Adrenal gland (tissue), 9 donors: ENCODE measurements at regions not wholly inside any gene's neighbourhood (a gene's known extent, or its start where the extent isn't known, plus 50 kb on each side); places are given as distances from the start of the nearest gene placed in this dataset.
"Not testable (repeated sequence)": the region's sequence is repeated elsewhere in the genome, so short reads cannot be mapped to it uniquely, and the experiment has no call there.

Experiments
- DNase-seq, 7 donors: peaks; one replicate each; pipeline ENCODE4 v3.0.0-alpha.2; 2019 to 2020
- H3K27ac ChIP-seq, 5 donors: fragments of 200-600 bp; sonication (generic) in 4 of 5; 1 replicate in 3 of 5; 2 replicates in 2 of 5; pipeline versions ENCODE4 v1.5.1 to v1.8.0; 2016 to 2020; ENCODE audit warnings: mild to moderate bottlenecking in 1 of 5
- H3K27me3 ChIP-seq: fragments of 200-600 bp; 2 replicates; pipeline ENCODE4 v1.8.0; 2021
- H3K36me3 ChIP-seq, 2 donors: fragments of 200-600 bp; replicated peaks in 1 of 2; 1 replicate in 1 of 2; 2 replicates in 1 of 2; pipeline versions ENCODE4 v1.5.1 to v1.8.0; 2018 to 2022
- H3K4me1 ChIP-seq, 2 donors: fragments of 200-600 bp; replicated peaks in 1 of 2; 1 replicate in 1 of 2; 2 replicates in 1 of 2; pipeline versions ENCODE4 v1.5.1 to v1.8.0; 2018 to 2021
- H3K4me3 ChIP-seq, 4 donors: fragments of 200-600 bp; sonication (generic) in 3 of 4; one replicate each; pipeline ENCODE4 v1.5.1; 2016 to 2018
- H3K9me3 ChIP-seq, 3 donors: fragments of 200-600 bp; sonication (generic) in 1 of 3; replicated peaks in 1 of 3; 1 replicate in 2 of 3; 2 replicates in 1 of 3; pipeline versions ENCODE4 v1.5.1 to v1.8.0; 2016 to 2021
- CTCF ChIP-seq, 6 experiments: fragments of 450-650 bp in 4 of 6; fragments of 200-600 bp in 2 of 6; sonication (generic) in 1 of 6; IDR thresholded peaks; 1 replicate in 5 of 6; 2 replicates in 1 of 6; pipeline versions ENCODE4 v1.5.1 to v1.8.0; 2016 to 2021; ENCODE audit warnings: antibody characterized with exemption in 6 of 6, mild to moderate bottlenecking in 2 of 6, moderate library complexity in 1 of 6
- POLR2A ChIP-seq, 2 donors: fragments of 450-650 bp; IDR thresholded peaks; one replicate each; pipeline ENCODE4 v1.6.1; 2017; ENCODE audit warnings: antibody characterized with exemption in 2 of 2, mild to moderate bottlenecking in 2 of 2, moderate library complexity in 1 of 2
- WGBS, 4 donors: extraction: QIAGEN DNeasy Blood & Tissue Kit in 2 of 4; methylation state at CpG; one replicate each; pipeline versions ENCODE4 v1.1.5 to v1.1.7; 2013 to 2017; 5-methylcytosine and 5-hydroxymethylcytosine counted together
- intact Hi-C, 2 donors: fragments of 100-400 bp; cut with DNase I; formaldehyde crosslinking; loops; one replicate each; pipeline versions ENCODE4 v1.14.1 to v1.15.0; 2022 to 2023
- donor health status: healthy with polysubstance abuse.
- donor health status: Bipolar disorder and iron deficiency.
- donor health status: DM: yes; HTN: yes; CAD: no.
- donor health status: DM: no; HTN: no; CAD: no.
- donor health status: DM: no; HTN: no; CAD: no.

- Histone ChIP-seq H3K4me1 (no peaks in the 10 kb centered on the region), H3K27ac (no peak overlapping the region), H3K4me3 (no peak overlapping the region), H3K27me3 (no peaks in the 10 kb centered on the region), H3K36me3 (no peaks in the 10 kb centered on the region), H3K9me3 (peaks cover 0 to 3% (median 0%) of the 10 kb centered on the region in 3 donors)
- TF ChIP-seq POLR2A (IDR thresholded peaks at IDR 0.05) (no peak), CTCF (IDR thresholded peaks at IDR 0.05) (no peak)
- WGBS, 4 donors: 61 to 80% (median 66%) methylated on average over 1 to 2 of the region's 2 CpGs
- no peak for DNase-seq
- intact Hi-C loops: no loop called here
Observed at GRCh38 chr18:1062588-1062987, 157.9 kb downstream of the ADCYAP1 start.

- Histone ChIP-seq H3K36me3 (no peaks in the 10 kb centered on the region), H3K27ac (no peak overlapping the region), H3K9me3 (no peaks in the 10 kb centered on the region), H3K4me3 (no peak overlapping the region), H3K4me1 (no peaks in the 10 kb centered on the region), H3K27me3 (no peaks in the 10 kb centered on the region)
- WGBS, 4 donors: 39 to 48% (median 46%) methylated on average over 3 of the region's 3 CpGs
- no peak for DNase-seq
- TF ChIP-seq POLR2A (IDR thresholded peaks at IDR 0.05) (no peak), CTCF (IDR thresholded peaks at IDR 0.05) (no peak)
- intact Hi-C loops: no loop called here
Observed at GRCh38 chr18:1075322-1075721, 170.7 kb downstream of the ADCYAP1 start.

- no peak for TF ChIP-seq CTCF (IDR thresholded peaks at IDR 0.05)
- TF ChIP-seq POLR2A (IDR thresholded peaks at IDR 0.05): no peak
- no peak for DNase-seq
- intact Hi-C loops: no loop called here
- Histone ChIP-seq H3K27me3 (no peaks in the 10 kb centered on the region), H3K9me3 (no peaks in the 10 kb centered on the region), H3K36me3 (no peaks in the 10 kb centered on the region), H3K4me3 (no peak overlapping the region), H3K27ac (no peak overlapping the region), H3K4me1 (no peaks in the 10 kb centered on the region)
Observed at GRCh38 chr18:1075876-1076275, 171.2 kb downstream of the ADCYAP1 start.

GRCh38 chr18:1078301-1078700 lies 173.6 kb downstream of the ADCYAP1 start:
- Histone ChIP-seq H3K27me3 (no peaks in the 10 kb centered on the region), H3K4me3 (no peak overlapping the region), H3K9me3 (no peaks in the 10 kb centered on the region), H3K4me1 (no peaks in the 10 kb centered on the region), H3K36me3 (no peaks in the 10 kb centered on the region), H3K27ac (no peak overlapping the region)
- intact Hi-C loops: no loop called here
- TF ChIP-seq POLR2A (IDR thresholded peaks at IDR 0.05) (no peak), CTCF (IDR thresholded peaks at IDR 0.05) (no peak)
- DNase-seq: no peak

- H3K27ac ChIP-seq: not testable (repeated sequence)
Observed at GRCh38 chr18:1083675-1084074, 179.0 kb downstream of the ADCYAP1 start.

More at GRCh38 chr18:1083675-1084074, 179.0 kb downstream of the ADCYAP1 start:
- intact Hi-C loops: loop anchor here in 1 of 2 donors (10.0 kb wide), 1 partner anchor 139 kb away; no protein-coding TSS in a partner anchor
- WGBS, 4 donors: 54 to 61% (median 57%) methylated on average over 5 of the region's 5 CpGs
- H3K36me3 ChIP-seq, H3K9me3 ChIP-seq, DNase-seq, H3K27me3 ChIP-seq, H3K4me1 ChIP-seq, H3K4me3 ChIP-seq: not testable (repeated sequence)
